Right lobe of liver (tissue), 4 donors: ENCODE measurements at regions not wholly inside any gene's neighbourhood (a gene's known extent, or its start where the extent isn't known, plus 50 kb on each side); places are given as distances from the start of the nearest gene placed in this dataset.

Source experiments
- POLR2A ChIP-seq: fragments of 450-650 bp; IDR thresholded peaks from one replicate; pipeline ENCODE4 v1.6.1; 2017; ENCODE audit warnings: antibody characterized with exemption, mild to moderate bottlenecking
- TF ChIP-seq, protein P1 (sequence below), 4 donors: fragments of 200-600 bp in 3 of 4; fragments of 450-650 bp in 1 of 4; IDR thresholded peaks; one replicate each; pipeline versions ENCODE4 v1.5.1 to v1.8.0; 2016 to 2022; ENCODE audit warnings: antibody characterized with exemption in 4 of 4, mild to moderate bottlenecking in 2 of 4
- donor health status: DM: no; HTN: no; CAD: no.
- donor health status: DM: no; HTN: no; CAD: no.
- donor health status: DM: no; HTN: yes; CAD: no.

GRCh38 chr2:138298900-138299299 lies 202.7 kb upstream of the SPOPL start:
- TF ChIP-seq, protein P1, sequence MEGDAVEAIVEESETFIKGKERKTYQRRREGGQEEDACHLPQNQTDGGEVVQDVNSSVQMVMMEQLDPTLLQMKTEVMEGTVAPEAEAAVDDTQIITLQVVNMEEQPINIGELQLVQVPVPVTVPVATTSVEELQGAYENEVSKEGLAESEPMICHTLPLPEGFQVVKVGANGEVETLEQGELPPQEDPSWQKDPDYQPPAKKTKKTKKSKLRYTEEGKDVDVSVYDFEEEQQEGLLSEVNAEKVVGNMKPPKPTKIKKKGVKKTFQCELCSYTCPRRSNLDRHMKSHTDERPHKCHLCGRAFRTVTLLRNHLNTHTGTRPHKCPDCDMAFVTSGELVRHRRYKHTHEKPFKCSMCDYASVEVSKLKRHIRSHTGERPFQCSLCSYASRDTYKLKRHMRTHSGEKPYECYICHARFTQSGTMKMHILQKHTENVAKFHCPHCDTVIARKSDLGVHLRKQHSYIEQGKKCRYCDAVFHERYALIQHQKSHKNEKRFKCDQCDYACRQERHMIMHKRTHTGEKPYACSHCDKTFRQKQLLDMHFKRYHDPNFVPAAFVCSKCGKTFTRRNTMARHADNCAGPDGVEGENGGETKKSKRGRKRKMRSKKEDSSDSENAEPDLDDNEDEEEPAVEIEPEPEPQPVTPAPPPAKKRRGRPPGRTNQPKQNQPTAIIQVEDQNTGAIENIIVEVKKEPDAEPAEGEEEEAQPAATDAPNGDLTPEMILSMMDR (IDR thresholded peaks at IDR 0.05) = no peak
- TF ChIP-seq POLR2A = no peak
